A673 (cell line): ENCODE measurements at regions not wholly inside any gene's neighbourhood (a gene's known extent, or its start where the extent isn't known, plus 50 kb on each side); places are given as distances from the start of the nearest gene placed in this dataset.

Experiments
- EZH2 ChIP-seq: fragments of 200-600 bp; sonication (generic); IDR thresholded peaks from 2 replicates; pipeline ENCODE4 v1.6.1; 2017; ENCODE audit warnings: borderline replicate concordance, low read depth, mild to moderate bottlenecking, mixed read lengths, antibody characterized with exemption, low read length; ENCODE audit not compliant: poor library complexity, severe bottlenecking
- TF ChIP-seq, protein P1 (sequence below): fragments of 300-800, 200-600 bp; sonication (generic); conservative IDR thresholded peaks from 2 replicates; pipeline ENCODE4 v1.5.1; 2017; ENCODE audit warnings: low read depth, mild to moderate bottlenecking, antibody characterized with exemption, low read length, moderate library complexity, mixed read lengths

DNA sequence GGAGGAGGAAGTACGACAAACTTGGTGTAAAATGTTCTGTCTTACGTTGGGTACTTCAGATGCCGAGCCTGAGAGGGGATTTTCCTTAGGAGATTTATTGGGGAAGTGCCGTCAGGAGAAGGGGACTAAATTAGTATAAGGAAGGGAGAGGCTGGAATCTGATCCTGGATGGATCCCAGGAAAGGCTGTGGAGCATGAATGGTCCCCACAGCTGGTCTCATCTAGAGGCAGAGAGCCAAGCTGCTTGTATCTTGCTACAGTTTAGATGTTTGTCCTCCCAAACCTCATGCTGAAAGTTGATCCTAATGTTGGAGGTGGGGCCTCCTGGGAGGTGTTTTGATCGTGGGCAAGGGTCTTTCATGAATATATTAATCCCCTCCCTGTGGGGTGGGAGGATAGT lies 798.4 kb upstream of the EEF2KMT start:
- TF ChIP-seq, protein P1, sequence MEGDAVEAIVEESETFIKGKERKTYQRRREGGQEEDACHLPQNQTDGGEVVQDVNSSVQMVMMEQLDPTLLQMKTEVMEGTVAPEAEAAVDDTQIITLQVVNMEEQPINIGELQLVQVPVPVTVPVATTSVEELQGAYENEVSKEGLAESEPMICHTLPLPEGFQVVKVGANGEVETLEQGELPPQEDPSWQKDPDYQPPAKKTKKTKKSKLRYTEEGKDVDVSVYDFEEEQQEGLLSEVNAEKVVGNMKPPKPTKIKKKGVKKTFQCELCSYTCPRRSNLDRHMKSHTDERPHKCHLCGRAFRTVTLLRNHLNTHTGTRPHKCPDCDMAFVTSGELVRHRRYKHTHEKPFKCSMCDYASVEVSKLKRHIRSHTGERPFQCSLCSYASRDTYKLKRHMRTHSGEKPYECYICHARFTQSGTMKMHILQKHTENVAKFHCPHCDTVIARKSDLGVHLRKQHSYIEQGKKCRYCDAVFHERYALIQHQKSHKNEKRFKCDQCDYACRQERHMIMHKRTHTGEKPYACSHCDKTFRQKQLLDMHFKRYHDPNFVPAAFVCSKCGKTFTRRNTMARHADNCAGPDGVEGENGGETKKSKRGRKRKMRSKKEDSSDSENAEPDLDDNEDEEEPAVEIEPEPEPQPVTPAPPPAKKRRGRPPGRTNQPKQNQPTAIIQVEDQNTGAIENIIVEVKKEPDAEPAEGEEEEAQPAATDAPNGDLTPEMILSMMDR, result no peak
- TF ChIP-seq EZH2, result no peak
